GM12872 (cell line): ENCODE measurements at regions not wholly inside any gene's neighbourhood (a gene's known extent, or its start where the extent isn't known, plus 50 kb on each side); places are given as distances from the start of the nearest gene placed in this dataset.

ENCODE experiments used
- CTCF ChIP-seq: IDR thresholded peaks from 3 replicates; pipeline ENCODE4 v1.5.1; 2011; ENCODE audit warnings: low read depth, mild to moderate bottlenecking, low read length, moderate library complexity; ENCODE audit not compliant: insufficient read depth

DNA sequence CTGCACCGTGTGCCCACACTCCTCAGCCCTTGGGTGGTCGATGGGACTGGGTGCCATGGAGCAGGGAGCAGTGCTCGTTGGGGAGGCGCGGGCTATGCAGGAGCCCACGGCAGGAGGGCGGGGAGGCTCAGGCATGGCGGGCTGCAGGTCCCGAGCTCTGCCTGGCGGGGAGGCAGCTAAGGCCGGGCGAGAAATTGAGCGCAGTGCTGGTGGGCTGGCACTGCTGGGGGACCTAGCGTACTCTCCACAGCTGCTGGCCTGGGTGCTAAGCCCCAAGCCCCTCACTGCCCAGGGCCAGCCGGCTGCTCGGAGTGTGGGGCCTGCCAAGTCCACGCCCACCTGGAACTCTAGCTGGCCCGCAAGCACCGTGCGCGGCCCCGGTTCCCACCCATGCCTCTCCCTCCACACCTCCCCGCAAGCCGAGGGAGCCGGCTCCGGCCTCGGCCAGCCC, 55.9 kb upstream of the ECI2 start:
- TF ChIP-seq CTCF: no peak

GRCh38 chr6:4189249-4189648, 53.9 kb upstream of the ECI2 start:
- no peak for TF ChIP-seq CTCF

DNA sequence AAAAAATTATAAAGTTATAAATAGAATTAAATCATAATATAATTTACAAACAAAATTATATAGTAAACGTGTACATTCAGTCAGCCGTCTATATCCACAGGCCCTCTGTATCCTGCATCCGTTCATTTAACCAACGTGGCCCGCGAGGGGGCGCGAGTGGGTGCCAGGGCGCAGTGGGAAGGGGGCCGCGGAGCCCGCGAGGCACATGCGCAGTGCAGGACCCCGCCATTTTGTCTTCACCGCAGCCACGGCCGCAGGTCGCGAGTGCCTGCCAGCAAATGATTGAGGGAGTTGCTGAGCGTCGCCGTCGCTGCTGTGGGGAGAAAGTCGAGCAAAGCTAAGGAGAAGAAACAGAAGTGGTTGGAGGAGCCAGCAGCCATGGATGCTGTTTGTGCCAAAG, 53.4 kb upstream of the ECI2 start:
- no peak for TF ChIP-seq CTCF

GRCh38 chr6:4187480-4187879, 52.1 kb upstream of the ECI2 start:
- no peak for TF ChIP-seq CTCF

- TF ChIP-seq CTCF: no peak
These were observed 51.0 kb upstream of the ECI2 start for GRCh38 chr6:4186385-4186784.

- no peak for TF ChIP-seq CTCF
These were observed 50.5 kb upstream of the ECI2 start for GRCh38 chr6:4185846-4186245.

DNA sequence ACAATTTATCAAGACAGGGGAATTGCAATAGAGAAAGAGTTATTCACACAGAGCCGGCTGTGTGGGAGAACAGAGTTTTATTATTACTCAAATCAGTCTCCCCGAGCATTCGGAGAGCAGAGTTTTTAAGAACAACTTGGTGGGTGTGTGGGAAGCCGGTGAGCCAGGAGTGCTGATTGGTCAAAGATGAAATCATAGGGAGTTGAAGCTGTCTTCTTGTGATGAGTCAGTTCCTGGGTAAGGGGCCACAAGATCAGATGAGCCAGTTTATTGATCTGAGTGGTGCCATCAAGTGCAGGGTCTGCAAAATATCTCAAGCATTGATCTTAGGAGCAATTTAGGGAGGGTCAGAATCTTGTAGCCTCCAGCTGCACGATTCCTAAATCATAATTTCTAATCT, 50.0 kb upstream of the ECI2 start:
- no peak for TF ChIP-seq CTCF
